NCI-H1694 treated with DMSO at 0.1 percent for 48 hours (cell line): ENCODE measurements at regions not wholly inside any gene's neighbourhood (a gene's known extent, or its start where the extent isn't known, plus 50 kb on each side); places are given as distances from the start of the nearest gene placed in this dataset.

Source experiments
- DNase-seq: peaks from one replicate; lab custom pipeline; 2025; lab: John Stamatoyannopoulos, UW

GRCh38 chr1:36579039-36579438 is 96.3 kb upstream of the CSF3R start:
- no peak for DNase-seq

- DNase-seq = peak; percentile 84
Measured at GRCh38 chr1:36576551-36577110, 93.9 kb upstream of the CSF3R start.

- DNase-seq = peak; percentile 50
Measured at GRCh38 chr1:36576118-36576517, 93.4 kb upstream of the CSF3R start.

- DNase-seq = no peak
Measured at GRCh38 chr1:36573445-36573844, 90.7 kb upstream of the CSF3R start.

- no peak for DNase-seq
Measured at GRCh38 chr1:36572906-36573305, 90.2 kb upstream of the CSF3R start.

GRCh38 chr1:36572142-36572715 is 89.5 kb upstream of the CSF3R start:
- DNase-seq = no peak

GRCh38 chr1:36571106-36571505 is 88.4 kb upstream of the CSF3R start:
- DNase-seq = no peak

GRCh38 chr1:36570478-36571060 is 87.9 kb upstream of the CSF3R start:
- no peak for DNase-seq

GRCh38 chr1:36570006-36570405 is 87.3 kb upstream of the CSF3R start:
- DNase-seq = no peak

GRCh38 chr1:36567601-36568341 is 85.1 kb upstream of the CSF3R start:
- peak; percentile 16 for DNase-seq

- DNase-seq = no peak
Measured at GRCh38 chr1:36565576-36566501, 83.1 kb upstream of the CSF3R start.

- no peak for DNase-seq
Measured at GRCh38 chr1:36562181-36562685, 79.5 kb upstream of the CSF3R start.

- DNase-seq = no peak
Measured at GRCh38 chr1:36561361-36561724, 78.6 kb upstream of the CSF3R start.

GRCh38 chr1:36560621-36561360 is 78.1 kb upstream of the CSF3R start:
- DNase-seq = peak; percentile 56

GRCh38 chr1:36560177-36560576 is 77.5 kb upstream of the CSF3R start:
- no peak for DNase-seq

GRCh38 chr1:36559061-36559460 is 76.3 kb upstream of the CSF3R start:
- no peak for DNase-seq

- DNase-seq = no peak
Measured at GRCh38 chr1:36557041-36558000, 74.6 kb upstream of the CSF3R start.

- DNase-seq = no peak
Measured at GRCh38 chr1:36555041-36555440, 72.3 kb upstream of the CSF3R start.

- DNase-seq = no peak
Measured at GRCh38 chr1:36554323-36554628, 71.6 kb upstream of the CSF3R start.

- DNase-seq = peak; percentile 70
Measured at GRCh38 chr1:36553591-36554322, 71.0 kb upstream of the CSF3R start.
